NCI-H2107 treated with DMSO at 0.1 percent for 48 hours (cell line): ENCODE measurements at regions not wholly inside any gene's neighbourhood (a gene's known extent, or its start where the extent isn't known, plus 50 kb on each side); places are given as distances from the start of the nearest gene placed in this dataset.

ENCODE experiments used
- DNase-seq: peaks from one replicate; lab custom pipeline; 2025; ENCODE audit not compliant: unreplicated experiment; lab: John Stamatoyannopoulos, UW

- DNase-seq: no peak
Measured at GRCh38 chr1:39134768-39135333, 69.6 kb upstream of the MACF1 start.

GRCh38 chr1:39136638-39137037 is 67.9 kb upstream of the MACF1 start:
- no peak for DNase-seq

- DNase-seq: no peak
Measured at GRCh38 chr1:39139723-39140360, 64.7 kb upstream of the MACF1 start.

GRCh38 chr1:39141925-39142324 is 62.6 kb upstream of the MACF1 start:
- DNase-seq: no peak

GRCh38 chr1:39142401-39143060 is 62.0 kb upstream of the MACF1 start:
- peak; percentile 100 for DNase-seq

GRCh38 chr1:39144924-39145323 is 59.6 kb upstream of the MACF1 start:
- no peak for DNase-seq

GRCh38 chr1:39145331-39145965 is 59.0 kb upstream of the MACF1 start:
- no peak for DNase-seq

- no peak for DNase-seq
Measured at GRCh38 chr1:39146681-39147080, 57.8 kb upstream of the MACF1 start.

- DNase-seq: no peak
Measured at GRCh38 chr1:39147099-39148025, 57.1 kb upstream of the MACF1 start.

GRCh38 chr1:39148942-39149341 is 55.6 kb upstream of the MACF1 start:
- DNase-seq: no peak

- DNase-seq: peak; percentile 99
Measured at GRCh38 chr1:39149509-39149908, 55.0 kb upstream of the MACF1 start.

- DNase-seq: no peak
Measured at GRCh38 chr1:39150779-39151178, 53.7 kb upstream of the MACF1 start.

- no peak for DNase-seq
Measured at GRCh38 chr1:39151267-39151666, 53.2 kb upstream of the MACF1 start.

GRCh38 chr1:39152923-39153322 is 51.6 kb upstream of the MACF1 start:
- DNase-seq: no peak

GRCh38 chr1:39153684-39154083 is 50.8 kb upstream of the MACF1 start:
- peak; percentile 100 for DNase-seq

- peak; percentile 99 for DNase-seq
Measured at GRCh38 chr1:39154553-39155421, 49.7 kb upstream of the MACF1 start.
